GM19035 (cell line): ENCODE measurements at regions not wholly inside any gene's neighbourhood (a gene's known extent, or its start where the extent isn't known, plus 50 kb on each side); places are given as distances from the start of the nearest gene placed in this dataset.

Experiments
- ATAC-seq: cut with Tn5 transposase; IDR thresholded peaks from one replicate; pipeline ENCODE4 v1.9.1; 2021; ENCODE audit not compliant: unreplicated experiment

DNA sequence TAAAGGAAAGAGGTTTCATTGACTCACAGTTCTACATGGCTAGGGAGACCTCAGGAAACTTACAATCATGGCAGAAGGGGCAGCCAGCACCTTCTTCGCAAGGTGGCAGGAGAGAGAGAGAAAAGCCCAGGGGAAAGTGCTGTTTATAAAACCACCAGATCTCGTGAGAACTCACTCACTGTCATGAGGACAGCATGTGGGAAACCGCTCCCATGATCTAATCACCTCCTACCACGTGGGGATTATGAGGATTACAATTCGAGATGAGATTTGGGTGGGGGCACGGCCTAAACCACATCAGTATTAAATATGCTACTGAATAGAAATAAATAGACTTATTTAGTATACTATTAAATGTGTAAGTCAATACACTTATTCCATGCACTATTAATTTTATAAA lies 70.6 kb upstream of the TCF21 start:
- ATAC-seq = no peak

DNA sequence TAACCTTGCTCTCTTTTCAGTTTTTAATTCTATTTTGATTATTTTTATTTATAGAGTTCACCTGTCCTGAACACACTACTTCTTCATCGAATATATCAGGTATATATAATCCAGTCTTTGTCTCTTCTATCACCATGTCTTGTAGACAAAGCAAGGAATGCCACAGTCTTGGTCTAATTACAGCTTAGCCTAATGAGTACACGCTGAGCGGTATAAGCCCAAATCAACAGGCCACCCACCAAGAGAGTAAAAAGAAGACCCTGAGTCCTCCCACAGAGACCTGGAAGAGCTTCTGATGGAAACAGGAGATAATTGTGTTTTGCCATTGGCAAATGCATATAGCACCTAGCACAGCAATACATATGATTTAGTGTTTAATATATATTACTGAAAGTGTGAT lies 68.7 kb upstream of the TCF21 start:
- ATAC-seq = no peak

DNA sequence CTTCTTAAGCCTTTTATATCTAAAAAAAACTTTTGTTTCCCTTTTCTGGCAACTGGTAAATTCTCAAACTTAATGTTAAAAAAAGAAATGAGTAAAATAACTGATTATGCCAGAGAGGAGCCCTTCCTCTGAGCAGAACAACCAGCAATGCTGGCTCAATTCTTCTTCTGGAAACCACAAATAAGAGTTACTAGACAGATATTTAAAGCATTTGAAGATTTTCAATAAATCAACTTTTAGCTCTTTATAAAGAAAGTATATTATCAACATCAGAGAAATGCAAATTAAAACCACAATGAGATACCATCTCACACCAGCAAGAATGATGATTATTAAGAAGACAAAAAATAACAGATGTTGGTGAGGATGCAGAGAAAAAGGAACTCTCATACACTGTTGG lies 61.1 kb upstream of the TCF21 start:
- no peak for ATAC-seq

DNA sequence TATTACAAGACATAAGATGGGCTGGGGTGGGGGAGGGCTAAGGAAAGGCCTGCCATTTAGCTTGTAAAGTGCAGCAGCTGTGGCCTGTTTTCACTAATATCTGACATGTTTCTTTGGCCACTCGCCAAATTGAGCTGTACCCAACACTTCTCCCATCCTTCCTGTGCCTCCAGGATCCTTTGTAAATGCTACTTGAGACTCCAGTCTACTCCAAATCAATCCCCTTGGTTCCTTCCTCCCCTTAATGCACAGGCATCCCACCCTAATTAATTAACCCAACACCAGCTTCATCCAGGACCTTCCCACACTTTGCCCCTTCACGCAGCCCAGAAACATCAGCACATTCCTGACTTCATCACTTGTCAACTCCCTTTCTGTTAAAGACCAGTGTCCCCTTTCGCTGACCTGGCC lies 55.0 kb upstream of the TCF21 start:
- no peak for ATAC-seq

DNA sequence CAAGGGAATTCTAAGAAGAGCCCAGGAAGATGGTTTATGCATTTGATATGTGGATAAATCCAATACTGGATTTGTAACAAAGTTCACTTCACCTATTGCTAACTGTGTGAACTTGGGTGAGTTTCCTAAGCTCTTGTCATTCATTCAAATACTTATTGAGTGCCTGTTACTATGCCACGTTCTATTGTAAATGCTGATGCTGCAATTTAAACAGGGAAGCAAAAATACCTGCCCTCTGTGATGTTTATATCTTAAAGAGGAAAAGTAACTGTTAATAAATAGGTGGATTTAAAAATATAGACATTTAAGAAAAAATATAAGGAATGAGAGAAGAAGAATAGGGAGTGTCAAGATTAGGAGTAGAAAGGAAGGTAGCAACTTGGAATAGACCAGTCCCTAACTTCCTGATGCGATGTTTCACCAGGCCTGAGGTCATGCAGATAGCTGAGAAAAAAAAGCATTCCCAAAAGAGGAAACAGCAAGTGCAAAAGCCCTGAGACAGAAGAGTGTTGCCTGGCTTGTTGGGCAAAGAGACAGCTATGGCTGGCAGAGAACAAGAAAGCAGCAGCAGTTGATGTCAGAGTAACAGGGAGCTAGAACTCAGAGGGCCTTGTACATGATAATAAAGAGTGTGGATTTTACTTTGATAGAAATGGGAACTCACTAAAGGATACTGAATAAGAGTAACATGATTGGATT lies 54.3 kb upstream of the TCF21 start:
- ATAC-seq = no peak

DNA sequence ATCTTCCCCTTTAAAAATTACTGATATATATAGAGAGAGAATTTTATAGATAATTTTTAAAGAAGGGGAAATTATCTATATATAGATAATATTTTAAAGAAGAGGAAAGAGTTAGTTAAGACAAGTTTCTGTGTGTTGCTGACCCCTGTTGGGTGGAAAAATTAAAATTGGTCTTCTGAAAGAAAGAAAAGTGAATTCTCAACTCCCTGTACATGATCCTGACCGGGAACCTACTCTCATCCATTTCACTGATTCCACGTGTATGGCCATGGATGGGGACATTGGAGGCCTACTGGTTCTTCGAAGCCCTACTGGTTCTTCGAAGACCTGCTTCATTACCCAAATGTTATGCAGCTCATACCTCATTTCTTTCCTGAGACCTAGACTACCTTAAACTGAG lies 53.0 kb upstream of the TCF21 start:
- no peak for ATAC-seq

DNA sequence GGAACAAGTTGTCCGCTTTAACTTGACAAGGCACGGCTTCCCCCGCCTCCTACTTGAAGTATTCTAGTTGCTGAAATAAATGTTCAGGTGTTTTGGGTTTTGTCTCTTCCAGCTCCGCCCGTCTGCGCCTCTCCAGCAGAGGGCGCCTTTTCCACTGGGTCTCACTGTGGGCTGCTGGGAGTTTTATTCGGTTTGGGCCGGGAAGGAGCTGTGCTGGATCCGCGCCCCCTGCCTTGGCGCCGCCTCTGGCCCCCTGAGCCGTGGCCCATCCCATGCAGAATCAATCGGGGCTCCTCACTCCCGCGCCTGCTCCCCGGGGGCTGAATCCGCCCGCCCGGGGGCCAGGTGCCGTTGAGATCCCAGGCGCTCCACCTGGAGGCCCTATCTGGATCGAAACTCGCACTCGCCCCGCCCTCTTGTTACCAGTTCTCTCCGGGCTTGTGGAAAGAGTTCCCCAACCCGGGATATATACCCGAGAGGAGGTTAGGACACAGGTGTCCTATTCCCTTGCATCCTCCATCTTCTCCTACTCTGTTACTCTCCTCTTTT lies 51.0 kb upstream of the TCF21 start:
- no peak for ATAC-seq
